Lower leg skin (tissue), 4 donors: ENCODE measurements at regions not wholly inside any gene's neighbourhood (a gene's known extent, or its start where the extent isn't known, plus 50 kb on each side); places are given as distances from the start of the nearest gene placed in this dataset.

Experiments used
- DNase-seq, 2 donors: peaks; one replicate each; pipeline ENCODE4 v3.0.0-alpha.2; 2019; ENCODE audit warnings: low spot score in 2 of 2
- H3K4me3 ChIP-seq: fragments of 200-600 bp; sonication (generic); 2 replicates; pipeline ENCODE4 v1.5.1; 2017; ENCODE audit warnings: mild to moderate bottlenecking, low read depth; ENCODE audit not compliant: poor library complexity, severe bottlenecking
- POLR2A ChIP-seq, 2 donors: fragments of 450-650 bp; IDR thresholded peaks; one replicate each; pipeline ENCODE4 v1.6.1; 2016 to 2017; ENCODE audit warnings: antibody characterized with exemption in 2 of 2, mild to moderate bottlenecking in 1 of 2, moderate library complexity in 1 of 2
- WGBS, 2 donors: methylation state at CpG; one replicate each; pipeline ENCODE4 v1.1.5; 2018; 5-methylcytosine and 5-hydroxymethylcytosine counted together
- intact Hi-C: fragments of 100-400 bp; cut with DNase I; formaldehyde crosslinking; loops from one replicate; pipeline ENCODE4 v1.15.0; 2023; ENCODE audit warnings: low total_unique reads
- TF ChIP-seq, protein P1 (sequence below), 3 donors: fragments of 450-650 bp; IDR thresholded peaks; one replicate each; pipeline ENCODE4 v1.5.1; 2016; ENCODE audit warnings: antibody characterized with exemption in 3 of 3, mild to moderate bottlenecking in 3 of 3, moderate library complexity in 2 of 3

DNA sequence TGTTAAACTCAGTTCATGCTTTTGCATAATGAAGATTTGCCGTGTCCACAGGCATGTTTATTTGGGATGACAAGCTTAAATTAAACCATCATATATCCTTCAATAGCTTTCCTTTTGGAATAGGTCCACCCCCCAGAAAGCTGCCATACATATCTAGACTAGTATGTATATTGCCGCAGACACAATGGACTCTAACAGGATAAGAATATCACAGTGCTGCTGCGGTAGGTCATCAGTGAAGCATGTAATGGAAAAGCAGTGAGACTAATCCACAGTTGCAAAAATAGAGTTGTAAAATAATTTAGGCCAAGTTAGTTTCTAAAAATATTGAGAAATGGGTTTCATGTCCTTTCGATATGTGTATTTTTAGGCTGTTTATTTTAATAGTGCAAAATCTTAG lies 819.9 kb upstream of the DPPA4 start:
- H3K4me3 ChIP-seq: no peak overlapping the region
- intact Hi-C loops: no loop called here
- WGBS, 2 donors: 84 to 86% methylated on average over 4 of the region's 4 CpGs
- DNase-seq: no peak
- TF ChIP-seq, protein P1, sequence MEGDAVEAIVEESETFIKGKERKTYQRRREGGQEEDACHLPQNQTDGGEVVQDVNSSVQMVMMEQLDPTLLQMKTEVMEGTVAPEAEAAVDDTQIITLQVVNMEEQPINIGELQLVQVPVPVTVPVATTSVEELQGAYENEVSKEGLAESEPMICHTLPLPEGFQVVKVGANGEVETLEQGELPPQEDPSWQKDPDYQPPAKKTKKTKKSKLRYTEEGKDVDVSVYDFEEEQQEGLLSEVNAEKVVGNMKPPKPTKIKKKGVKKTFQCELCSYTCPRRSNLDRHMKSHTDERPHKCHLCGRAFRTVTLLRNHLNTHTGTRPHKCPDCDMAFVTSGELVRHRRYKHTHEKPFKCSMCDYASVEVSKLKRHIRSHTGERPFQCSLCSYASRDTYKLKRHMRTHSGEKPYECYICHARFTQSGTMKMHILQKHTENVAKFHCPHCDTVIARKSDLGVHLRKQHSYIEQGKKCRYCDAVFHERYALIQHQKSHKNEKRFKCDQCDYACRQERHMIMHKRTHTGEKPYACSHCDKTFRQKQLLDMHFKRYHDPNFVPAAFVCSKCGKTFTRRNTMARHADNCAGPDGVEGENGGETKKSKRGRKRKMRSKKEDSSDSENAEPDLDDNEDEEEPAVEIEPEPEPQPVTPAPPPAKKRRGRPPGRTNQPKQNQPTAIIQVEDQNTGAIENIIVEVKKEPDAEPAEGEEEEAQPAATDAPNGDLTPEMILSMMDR (IDR thresholded peaks at IDR 0.05): no peak
- TF ChIP-seq POLR2A (IDR thresholded peaks at IDR 0.05): no peak

- TF ChIP-seq POLR2A (IDR thresholded peaks at IDR 0.05): no peak
- TF ChIP-seq, protein P1 (IDR thresholded peaks at IDR 0.05): no peak
- H3K4me3 ChIP-seq: no peak overlapping the region
- no peak for DNase-seq
- intact Hi-C loops: no loop called here
- WGBS, 2 donors: 51 to 56% methylated on average over 6 of the region's 6 CpGs
These were observed 827.5 kb upstream of the DPPA4 start for GRCh38 chr3:110164632-110165369.

DNA sequence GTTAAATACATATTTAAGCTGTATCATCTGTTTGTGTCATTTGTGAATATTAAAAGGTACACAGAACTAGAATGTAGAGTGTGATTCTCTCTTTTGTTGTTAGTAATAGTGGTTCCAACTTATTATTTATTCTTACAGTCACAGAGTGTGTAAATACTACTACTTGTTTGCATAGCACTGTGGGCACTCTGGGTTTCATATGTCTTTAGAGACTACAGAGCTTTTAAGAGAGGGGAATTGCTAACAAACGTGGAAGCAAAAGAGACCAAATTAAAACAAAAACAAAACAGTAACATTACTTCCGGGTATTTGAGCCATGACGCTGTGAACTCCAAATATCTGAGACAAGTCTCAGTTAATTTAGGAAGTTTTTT lies 828.0 kb upstream of the DPPA4 start:
- TF ChIP-seq, protein P1 (IDR thresholded peaks at IDR 0.05): no peak
- TF ChIP-seq POLR2A (IDR thresholded peaks at IDR 0.05): no peak
- WGBS, 2 donors: 28 to 31% methylated on average over 3 of the region's 3 CpGs

GRCh38 chr3:110165753-110166152 lies 828.4 kb upstream of the DPPA4 start:
- intact Hi-C loops: no loop called here
- no peak overlapping the region for H3K4me3 ChIP-seq
- no peak for DNase-seq
- 55 to 62% methylated on average over 8 of the region's 8 CpGs for WGBS, 2 donors
- no peak for TF ChIP-seq POLR2A (IDR thresholded peaks at IDR 0.05)
- TF ChIP-seq, protein P1 (IDR thresholded peaks at IDR 0.05): no peak

More for the DNA sequence above, 828.0 kb upstream of the DPPA4 start:
- intact Hi-C loops: no loop called here
- no peak overlapping the region for H3K4me3 ChIP-seq
- DNase-seq: no peak

- 19 to 27% methylated on average over 1 of the region's 1 CpG for WGBS, 2 donors
- no peak overlapping the region for H3K4me3 ChIP-seq
- intact Hi-C loops: no loop called here
- no peak for TF ChIP-seq POLR2A (IDR thresholded peaks at IDR 0.05)
- TF ChIP-seq, protein P1 (IDR thresholded peaks at IDR 0.05): no peak
- no peak for DNase-seq
These were observed 829.4 kb upstream of the DPPA4 start for GRCh38 chr3:110166791-110167190.

GRCh38 chr3:110174908-110175307 lies 837.6 kb upstream of the DPPA4 start:
- intact Hi-C loops: no loop called here
- 77 to 89% methylated on average over 2 of the region's 2 CpGs for WGBS, 2 donors
- no peak overlapping the region for H3K4me3 ChIP-seq
- TF ChIP-seq, protein P1 (IDR thresholded peaks at IDR 0.05): no peak
- no peak for TF ChIP-seq POLR2A (IDR thresholded peaks at IDR 0.05)
- no peak for DNase-seq
